ENCODE measurements at regions not wholly inside any gene's neighbourhood (a gene's known extent, or its start where the extent isn't known, plus 50 kb on each side); places are given as distances from the start of the nearest gene placed in this dataset.

- no TSS peak for BruUV-seq (replicated peaks)
- Histone ChIP-seq H4K20me1 (replicated peaks; ENCODE audit: control insufficient read depth, extremely low read depth, insufficient read depth, low read length) (no peaks in the 10 kb centered on the region), H2AFZ (ENCODE audit: low read depth, low read length) (no peak overlapping the region), H3K79me2 (ENCODE audit: control insufficient read depth, insufficient read depth, low read length) (no peaks in the 10 kb centered on the region), H3K9me1 (replicated peaks; ENCODE audit: control insufficient read depth, extremely low read depth, insufficient read depth, low read length) (no peaks in the 10 kb centered on the region), H3K9ac (replicated peaks; ENCODE audit: extremely low read depth, insufficient read depth, low read length) (no peak overlapping the region), H3K9me3 (replicated peaks; ENCODE audit: control insufficient read depth, insufficient read depth, low read length) (no peaks in the 10 kb centered on the region), H3K36me3 (ENCODE audit: control insufficient read depth in 2 of 2, extremely low read depth in 1 of 2, insufficient read depth in 2 of 2, low read length in 2 of 2) (no peaks in the 10 kb centered on the region), H3K4me1 (ENCODE audit: control insufficient read depth, extremely low read depth, insufficient read depth, low read length) (no peaks in the 10 kb centered on the region), H3K4me3 (replicated peaks in 1 of 3; ENCODE audit: insufficient read depth in 1 of 3, low read depth in 1 of 3, low read length in 3 of 3) (no peak overlapping the region), H3K27me3 (ENCODE audit: control insufficient read depth in 2 of 2, insufficient read depth in 2 of 2, low read length in 2 of 2) (peaks cover 15 to 16% of the 10 kb centered on the region in 2 experiments), H3K4me2 (ENCODE audit: insufficient read depth, low read length) (no peak overlapping the region), H3K27ac (ENCODE audit: insufficient read depth, low read depth, low read length) (no peak overlapping the region)
- DNase-seq (ENCODE audit: low read depth, low spot score) (no peak), FAIRE-seq (peak; percentile 35)
- ChIA-PET POLR2A (no interaction called here), CTCF (no interaction called here)
- intact Hi-C loops (cut with micrococcal nuclease) (no loop called here), dilution Hi-C loops (cut with MboI; ENCODE audit: extremely low pct_ligation_motif_present, low sequenced_read_pairs) (no loop called here)
- TF ChIP-seq JUN (IDR thresholded peaks at IDR 0.05; ENCODE audit: borderline replicate concordance, insufficient read depth, insufficient read length, low read depth) (no peak), MYC (IDR thresholded peaks at IDR 0.05; ENCODE audit: low read depth, low read length) (no peak), POLR2AphosphoS5 (IDR thresholded peaks at IDR 0.05; ENCODE audit: insufficient read depth, low read depth, low read length) (no peak), MAX (IDR thresholded peaks at IDR 0.05; ENCODE audit: insufficient read depth, insufficient read length) (no peak), FOS (IDR thresholded peaks at IDR 0.05; ENCODE audit: borderline replicate concordance, insufficient read depth, low read length) (no peak), GATA2 (IDR thresholded peaks at IDR 0.05; ENCODE audit: insufficient read depth, insufficient read length, low read depth, low read length) (no peak)
Measured at GRCh38 chr12:11976005-11976404, 94.7 kb upstream of the BCL2L14 start.

GRCh38 chr12:11978726-11979384, 91.9 kb upstream of the BCL2L14 start:
- ChIA-PET CTCF (interaction anchor here (0.6 to 1.1 kb wide), 2 partner anchors 18 to 397 kb away, joined by 3 read pairs; no protein-coding TSS in a partner anchor), POLR2A (interaction anchor here (0.6 kb wide), 1 partner anchor 24 kb away, joined by 3 read pairs; no protein-coding TSS in a partner anchor)
- intact Hi-C loops (cut with micrococcal nuclease) (no loop called here), dilution Hi-C loops (cut with MboI; ENCODE audit: extremely low pct_ligation_motif_present, low sequenced_read_pairs) (no loop called here)
- Histone ChIP-seq H3K9ac (replicated peaks; ENCODE audit: extremely low read depth, insufficient read depth, low read length) (no peak overlapping the region), H2AFZ (ENCODE audit: low read depth, low read length) (no peak overlapping the region), H3K9me1 (replicated peaks; ENCODE audit: control insufficient read depth, extremely low read depth, insufficient read depth, low read length) (no peaks in the 10 kb centered on the region), H3K4me2 (ENCODE audit: insufficient read depth, low read length) (no peak overlapping the region), H3K9me3 (replicated peaks; ENCODE audit: control insufficient read depth, insufficient read depth, low read length) (no peaks in the 10 kb centered on the region), H3K79me2 (ENCODE audit: control insufficient read depth, insufficient read depth, low read length) (no peaks in the 10 kb centered on the region), H3K4me1 (ENCODE audit: control insufficient read depth, extremely low read depth, insufficient read depth, low read length) (no peaks in the 10 kb centered on the region), H3K4me3 (replicated peaks in 1 of 3; ENCODE audit: insufficient read depth in 1 of 3, low read depth in 1 of 3, low read length in 3 of 3) (no peak overlapping the region), H3K27me3 (ENCODE audit: control insufficient read depth in 2 of 2, insufficient read depth in 2 of 2, low read length in 2 of 2) (peaks cover 12 to 19% of the 10 kb centered on the region in 2 experiments), H4K20me1 (replicated peaks; ENCODE audit: control insufficient read depth, extremely low read depth, insufficient read depth, low read length) (no peaks in the 10 kb centered on the region), H3K36me3 (ENCODE audit: control insufficient read depth in 2 of 2, extremely low read depth in 1 of 2, insufficient read depth in 2 of 2, low read length in 2 of 2) (no peaks in the 10 kb centered on the region), H3K27ac (ENCODE audit: insufficient read depth, low read depth, low read length) (no peak overlapping the region)
- BruUV-seq (replicated peaks) = no TSS peak
- FAIRE-seq = no peak
- DNase-seq (ENCODE audit: low read depth, low spot score) = no peak
- TF ChIP-seq POLR2A (IDR thresholded peaks at IDR 0.05; ENCODE audit: low read depth, low read length) (no peak), FOS (IDR thresholded peaks at IDR 0.05; ENCODE audit: borderline replicate concordance, insufficient read depth, low read length) (peak; percentile 59), MAX (IDR thresholded peaks at IDR 0.05; ENCODE audit: insufficient read depth, insufficient read length) (no peak)
